Ishikawa (cell line): ENCODE measurements at regions not wholly inside any gene's neighbourhood (a gene's known extent, or its start where the extent isn't known, plus 50 kb on each side); places are given as distances from the start of the nearest gene placed in this dataset.

ENCODE experiments used
- CEBPB ChIP-seq: IDR thresholded peaks from 2 replicates; pipeline ENCODE4 v1.6.1; 2012
- CREB1 ChIP-seq: IDR thresholded peaks from 2 replicates; pipeline ENCODE4 v1.6.1; 2012; ENCODE audit warnings: low read depth
- EGR1 ChIP-seq: IDR thresholded peaks from 2 replicates; pipeline ENCODE4 v1.6.1; 2012
- EP300 ChIP-seq: IDR thresholded peaks from 2 replicates; pipeline ENCODE4 v1.6.1; 2012; ENCODE audit warnings: borderline replicate concordance
- FOXM1 ChIP-seq: IDR thresholded peaks from 2 replicates; pipeline ENCODE4 v1.6.1; 2012; ENCODE audit warnings: low read depth, borderline replicate concordance
- NFIC ChIP-seq: IDR thresholded peaks from 2 replicates; pipeline ENCODE4 v1.6.1; 2012
- RAD21 ChIP-seq: IDR thresholded peaks from 2 replicates; pipeline ENCODE4 v1.6.1; 2012; ENCODE audit warnings: low read depth
- TAF1 ChIP-seq: IDR thresholded peaks from 2 replicates; pipeline ENCODE4 v1.6.1; 2012; ENCODE audit warnings: low read depth, mild to moderate bottlenecking
- TCF12 ChIP-seq: IDR thresholded peaks from 2 replicates; pipeline ENCODE4 v1.6.1; 2012; ENCODE audit warnings: low read depth
- TEAD4 ChIP-seq: IDR thresholded peaks from 2 replicates; pipeline ENCODE4 v1.6.1; 2012
- YY1 ChIP-seq: IDR thresholded peaks from 2 replicates; pipeline ENCODE4 v1.6.1; 2012; ENCODE audit warnings: low read depth
- ZBTB7A ChIP-seq: IDR thresholded peaks from 2 replicates; pipeline ENCODE4 v1.6.1; 2012; ENCODE audit warnings: low read depth
- TF ChIP-seq, protein P1 (sequence below): IDR thresholded peaks from 2 replicates; pipeline ENCODE4 v1.6.1; 2012; ENCODE audit warnings: low read depth, mild to moderate bottlenecking
- TF ChIP-seq, protein P2 (sequence below): IDR thresholded peaks from 2 replicates; pipeline ENCODE4 v1.6.1; 2012
- TF ChIP-seq, protein P3 (sequence below): IDR thresholded peaks from 2 replicates; pipeline ENCODE4 v1.6.1; 2012

DNA sequence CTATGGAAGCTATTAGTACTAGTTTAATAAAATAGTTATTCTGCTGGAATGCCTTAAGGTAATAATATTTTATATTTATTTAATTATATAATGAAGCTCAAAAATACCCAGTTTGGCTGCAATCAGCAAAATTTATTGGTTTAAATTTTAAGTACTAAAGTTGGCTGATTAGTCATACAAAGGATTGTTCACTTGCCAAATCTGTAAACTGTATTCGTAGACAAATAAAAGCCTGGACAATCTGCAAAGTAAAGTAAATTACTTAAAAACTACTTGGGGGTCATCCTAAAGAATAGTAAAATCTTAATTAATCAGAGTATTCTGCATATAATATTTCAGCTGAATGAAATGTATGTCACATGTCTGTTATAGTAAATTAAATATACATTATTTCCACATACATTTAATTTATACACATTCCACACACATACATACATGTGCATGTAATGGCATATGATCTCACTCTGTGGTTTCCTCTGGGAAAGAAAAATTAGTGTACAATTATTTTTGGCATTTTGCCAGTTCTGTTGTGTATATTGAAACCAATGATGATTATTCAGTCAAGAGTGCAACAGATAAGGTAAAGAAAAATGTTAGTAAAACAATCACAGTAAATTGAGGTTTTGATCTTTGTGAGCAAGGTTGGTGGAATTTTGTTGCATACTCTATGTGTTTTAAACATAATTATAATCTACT is 455.9 kb downstream of the CDH9 start:
- no peak for TF ChIP-seq CEBPB
- TF ChIP-seq FOXM1 = no peak
- peak; percentile 61; the same call in 1 of the 2 replicates for TF ChIP-seq NFIC
- no peak for TF ChIP-seq ZBTB7A

DNA sequence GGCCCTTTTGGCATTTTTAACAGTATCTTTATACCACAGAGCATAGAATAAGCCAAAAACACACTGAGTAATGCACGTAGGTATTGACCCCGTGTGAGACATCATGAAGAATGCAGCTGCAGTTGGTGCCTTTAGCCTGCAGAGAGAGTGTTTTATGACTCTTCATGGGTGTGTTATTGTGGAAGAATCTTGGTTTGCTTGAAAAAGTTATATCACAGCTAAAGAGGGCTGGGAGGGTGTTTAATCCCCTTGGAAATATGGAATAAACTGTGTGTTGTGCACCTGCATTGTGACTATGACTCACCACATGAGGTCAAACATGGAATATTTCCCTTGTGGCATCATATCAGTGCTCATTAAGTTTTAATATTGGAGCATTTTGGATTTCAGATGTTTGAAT is 458.7 kb downstream of the CDH9 start:
- TF ChIP-seq RAD21 (no peak), YY1 (no peak), EGR1 (no peak), NFIC (no peak), TCF12 (no peak), ZBTB7A (no peak), CREB1 (no peak)

DNA sequence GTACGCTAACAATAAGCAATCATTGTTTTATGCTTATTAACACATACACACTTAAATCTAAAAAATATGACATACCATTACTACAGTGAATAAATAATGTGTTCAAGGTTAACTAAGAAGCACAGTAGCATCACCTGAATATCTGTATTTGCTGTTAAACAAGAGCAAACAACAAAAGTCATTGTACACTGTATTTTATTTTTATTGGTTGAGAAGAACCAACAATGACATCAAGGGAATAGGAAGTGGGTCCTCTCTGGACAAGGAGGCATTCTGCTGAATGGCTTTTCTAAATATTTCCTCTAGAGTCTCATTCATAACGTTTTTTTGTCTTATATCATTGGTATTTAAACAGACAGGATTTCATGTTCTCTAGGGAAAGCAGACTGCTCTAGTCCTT is 460.4 kb downstream of the CDH9 start:
- TF ChIP-seq ZBTB7A (no peak), RAD21 (no peak), TEAD4 (no peak), FOXM1 (no peak)
- TF ChIP-seq, protein P1, sequence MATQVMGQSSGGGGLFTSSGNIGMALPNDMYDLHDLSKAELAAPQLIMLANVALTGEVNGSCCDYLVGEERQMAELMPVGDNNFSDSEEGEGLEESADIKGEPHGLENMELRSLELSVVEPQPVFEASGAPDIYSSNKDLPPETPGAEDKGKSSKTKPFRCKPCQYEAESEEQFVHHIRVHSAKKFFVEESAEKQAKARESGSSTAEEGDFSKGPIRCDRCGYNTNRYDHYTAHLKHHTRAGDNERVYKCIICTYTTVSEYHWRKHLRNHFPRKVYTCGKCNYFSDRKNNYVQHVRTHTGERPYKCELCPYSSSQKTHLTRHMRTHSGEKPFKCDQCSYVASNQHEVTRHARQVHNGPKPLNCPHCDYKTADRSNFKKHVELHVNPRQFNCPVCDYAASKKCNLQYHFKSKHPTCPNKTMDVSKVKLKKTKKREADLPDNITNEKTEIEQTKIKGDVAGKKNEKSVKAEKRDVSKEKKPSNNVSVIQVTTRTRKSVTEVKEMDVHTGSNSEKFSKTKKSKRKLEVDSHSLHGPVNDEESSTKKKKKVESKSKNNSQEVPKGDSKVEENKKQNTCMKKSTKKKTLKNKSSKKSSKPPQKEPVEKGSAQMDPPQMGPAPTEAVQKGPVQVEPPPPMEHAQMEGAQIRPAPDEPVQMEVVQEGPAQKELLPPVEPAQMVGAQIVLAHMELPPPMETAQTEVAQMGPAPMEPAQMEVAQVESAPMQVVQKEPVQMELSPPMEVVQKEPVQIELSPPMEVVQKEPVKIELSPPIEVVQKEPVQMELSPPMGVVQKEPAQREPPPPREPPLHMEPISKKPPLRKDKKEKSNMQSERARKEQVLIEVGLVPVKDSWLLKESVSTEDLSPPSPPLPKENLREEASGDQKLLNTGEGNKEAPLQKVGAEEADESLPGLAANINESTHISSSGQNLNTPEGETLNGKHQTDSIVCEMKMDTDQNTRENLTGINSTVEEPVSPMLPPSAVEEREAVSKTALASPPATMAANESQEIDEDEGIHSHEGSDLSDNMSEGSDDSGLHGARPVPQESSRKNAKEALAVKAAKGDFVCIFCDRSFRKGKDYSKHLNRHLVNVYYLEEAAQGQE = no peak

DNA sequence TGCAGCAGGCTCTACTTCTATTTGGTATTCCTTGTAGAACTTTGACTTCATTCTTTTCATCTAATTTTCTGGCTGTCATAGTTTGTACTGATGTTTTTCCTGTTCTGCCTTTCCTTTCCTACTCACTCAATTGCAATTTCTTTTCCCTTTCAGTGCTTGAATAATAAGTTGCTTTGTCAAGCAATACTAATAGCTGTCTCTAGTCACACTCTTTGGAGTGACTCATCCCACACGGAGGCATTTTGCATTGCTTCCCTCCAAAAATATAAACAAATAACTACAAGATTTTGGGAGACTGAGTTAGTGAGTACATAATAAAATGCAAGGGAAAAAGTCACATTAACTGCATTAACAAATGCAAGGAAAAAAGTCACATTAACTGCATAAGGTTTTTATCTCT is 465.9 kb downstream of the CDH9 start:
- TF ChIP-seq CEBPB (no peak), RAD21 (no peak), TEAD4 (no peak), ZBTB7A (no peak), TAF1 (no peak), FOXM1 (no peak), CREB1 (no peak), TCF12 (no peak), EGR1 (no peak), YY1 (no peak), NFIC (no peak), EP300 (no peak)
- TF ChIP-seq, protein P2, sequence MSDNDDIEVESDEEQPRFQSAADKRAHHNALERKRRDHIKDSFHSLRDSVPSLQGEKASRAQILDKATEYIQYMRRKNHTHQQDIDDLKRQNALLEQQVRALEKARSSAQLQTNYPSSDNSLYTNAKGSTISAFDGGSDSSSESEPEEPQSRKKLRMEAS = no peak
- TF ChIP-seq, protein P3, sequence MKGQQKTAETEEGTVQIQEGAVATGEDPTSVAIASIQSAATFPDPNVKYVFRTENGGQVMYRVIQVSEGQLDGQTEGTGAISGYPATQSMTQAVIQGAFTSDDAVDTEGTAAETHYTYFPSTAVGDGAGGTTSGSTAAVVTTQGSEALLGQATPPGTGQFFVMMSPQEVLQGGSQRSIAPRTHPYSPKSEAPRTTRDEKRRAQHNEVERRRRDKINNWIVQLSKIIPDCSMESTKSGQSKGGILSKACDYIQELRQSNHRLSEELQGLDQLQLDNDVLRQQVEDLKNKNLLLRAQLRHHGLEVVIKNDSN = no peak
- TF ChIP-seq, protein P1 = no peak

DNA sequence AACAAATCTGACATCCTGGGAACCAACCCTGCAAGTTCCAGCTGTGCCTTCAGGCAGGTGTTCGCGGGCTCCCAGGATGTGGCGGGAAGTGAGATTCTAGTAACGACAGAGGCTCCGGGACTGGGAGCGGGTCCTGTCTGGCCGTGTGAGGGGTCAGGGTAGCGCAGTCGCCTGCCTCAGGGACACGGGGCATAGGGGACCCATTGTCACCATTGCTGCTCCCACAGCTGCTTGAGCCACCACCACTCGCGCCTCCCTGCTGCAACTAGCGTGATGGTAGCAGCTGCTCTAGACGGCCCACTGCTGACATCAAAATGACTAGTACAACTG is 468.5 kb downstream of the CDH9 start:
- TF ChIP-seq CEBPB (no peak), FOXM1 (no peak), TAF1 (no peak), TEAD4 (no peak), ZBTB7A (no peak), TCF12 (no peak), EGR1 (no peak), RAD21 (no peak), CREB1 (no peak), YY1 (no peak), EP300 (no peak)
- TF ChIP-seq, protein P1 = no peak
- TF ChIP-seq, protein P2 = no peak
- TF ChIP-seq, protein P3 = no peak
